Endothelial cell of umbilical vein (primary cell): ENCODE measurements at regions not wholly inside any gene's neighbourhood (a gene's known extent, or its start where the extent isn't known, plus 50 kb on each side); places are given as distances from the start of the nearest gene placed in this dataset.

Experiments
- BruUV-seq: library from RNA; stranded (reverse); fragments of 400-500 nt; replicated peaks from 2 replicates; lab custom pipeline; 2021; lab: Mats Ljungman, UMichigan
- CTCF ChIA-PET: fragments of 300-600, 350-600 bp; sonication (Branson Sonifier 250); formaldehyde crosslinking; loops from one replicate; lab custom pipeline; 2021; ENCODE audit warnings: antibody characterized with exemption, inconsistent platforms; lab: Charles Lee
- POLR2A ChIA-PET: fragments of 300-600, 350-600 bp; sonication (Branson Sonifier 250); formaldehyde crosslinking; loops from one replicate; lab custom pipeline; 2021; ENCODE audit warnings: antibody characterized with exemption, inconsistent platforms; lab: Charles Lee
- DNase-seq: peaks from one replicate; pipeline ENCODE4 v3.0.0-alpha.2; 2011; ENCODE audit warnings: low read depth, low spot score
- FAIRE-seq: peaks from 2 replicates; lab custom pipeline; 2011; peaks lifted over from hg19 to GRCh38; lab: Jason Lieb, UNC
- H2AFZ ChIP-seq: 2 replicates; pipeline ENCODE4 v1.6.0; 2012; ENCODE audit warnings: low read depth, low read length, control low read depth, inconsistent platforms
- H3K27ac ChIP-seq: 2 replicates; pipeline ENCODE4 v1.5.1; 2011; ENCODE audit warnings: low read depth, mild to moderate bottlenecking, control low read depth, low read length, moderate library complexity; ENCODE audit not compliant: insufficient read depth
- H3K27me3 ChIP-seq, 2 experiments: 2 replicates each; pipeline versions ENCODE4 v1.6.0 to v1.6.1; 2011; ENCODE audit warnings: low read length in 2 of 2, mixed read lengths in 1 of 2; ENCODE audit not compliant: control insufficient read depth in 2 of 2, insufficient read depth in 2 of 2
- H3K36me3 ChIP-seq, 2 experiments: 2 replicates in 1 of 2; 3 replicates in 1 of 2; pipeline ENCODE4 v1.5.1; 2011; ENCODE audit warnings: low read length in 2 of 2, mild to moderate bottlenecking in 1 of 2, moderate library complexity in 1 of 2; ENCODE audit not compliant: control insufficient read depth in 2 of 2, insufficient read depth in 2 of 2; ENCODE audit errors: extremely low read depth in 1 of 2
- H3K4me1 ChIP-seq: 3 replicates; pipeline ENCODE4 v1.5.1; 2011; ENCODE audit warnings: mild to moderate bottlenecking, low read length; ENCODE audit not compliant: control insufficient read depth, insufficient read depth; ENCODE audit errors: extremely low read depth
- H3K4me2 ChIP-seq: 2 replicates; pipeline ENCODE4 v1.6.1; 2011; ENCODE audit warnings: low read length, control low read depth, mixed read lengths; ENCODE audit not compliant: insufficient read depth
- H3K4me3 ChIP-seq, 3 experiments: fragments of 200-600 bp in 1 of 3; sonication (generic), shearing (Covaris generic) in 1 of 3; replicated peaks in 1 of 3; 2 replicates each; pipeline ENCODE4 v1.5.1; 2011 to 2016; ENCODE audit warnings: control low read depth in 3 of 3, low read length in 3 of 3, mild to moderate bottlenecking in 2 of 3, inconsistent platforms in 1 of 3, low read depth in 1 of 3, moderate library complexity in 1 of 3; ENCODE audit not compliant: insufficient read depth in 1 of 3
- H3K79me2 ChIP-seq: 2 replicates; pipeline ENCODE4 v1.6.0; 2012; ENCODE audit warnings: low read length, inconsistent platforms; ENCODE audit not compliant: control insufficient read depth, insufficient read depth
- H3K9ac ChIP-seq: replicated peaks from 2 replicates; pipeline ENCODE3; 2011; ENCODE audit warnings: low read length, control low read depth; ENCODE audit not compliant: insufficient read depth; ENCODE audit errors: extremely low read depth
- H3K9me1 ChIP-seq: replicated peaks from 3 replicates; pipeline ENCODE4 v1.6.0; 2011; ENCODE audit warnings: mild to moderate bottlenecking, low read length; ENCODE audit not compliant: control insufficient read depth, insufficient read depth; ENCODE audit errors: extremely low read depth
- H3K9me3 ChIP-seq: replicated peaks from 2 replicates; pipeline ENCODE4 v1.5.1; 2012; ENCODE audit warnings: low read length, inconsistent platforms; ENCODE audit not compliant: control insufficient read depth, insufficient read depth
- H4K20me1 ChIP-seq: replicated peaks from 2 replicates; pipeline ENCODE3; 2011; ENCODE audit warnings: mild to moderate bottlenecking, low read length; ENCODE audit not compliant: control insufficient read depth, insufficient read depth; ENCODE audit errors: extremely low read depth
- CTCF ChIP-seq, 2 donors: IDR thresholded peaks; 1 replicate in 1 of 2; 2 replicates in 1 of 2; pipeline ENCODE4 v1.5.1; 2011; ENCODE audit warnings: low read length in 2 of 2, mild to moderate bottlenecking in 2 of 2, moderate library complexity in 2 of 2, control low read depth in 1 of 2, inconsistent platforms in 1 of 2, low read depth in 1 of 2; ENCODE audit not compliant: insufficient read depth in 1 of 2; ENCODE audit errors: extremely low read depth in 1 of 2
- EZH2 ChIP-seq: IDR thresholded peaks from 2 replicates; pipeline ENCODE4 v1.6.1; 2012; ENCODE audit warnings: borderline replicate concordance, low read depth, mild to moderate bottlenecking, moderate library complexity, low read length, inconsistent platforms; ENCODE audit not compliant: severe bottlenecking
- FOS ChIP-seq: IDR thresholded peaks from 2 replicates; pipeline ENCODE4 v1.6.1; 2011; ENCODE audit warnings: mild to moderate bottlenecking, low read length, moderate library complexity, borderline replicate concordance; ENCODE audit not compliant: insufficient read depth
- GATA2 ChIP-seq: IDR thresholded peaks from 2 replicates; pipeline ENCODE4 v1.7.0; 2011; ENCODE audit warnings: low read depth, mild to moderate bottlenecking, moderate library complexity, mixed read lengths, low read length; ENCODE audit not compliant: insufficient read length, insufficient read depth
- JUN ChIP-seq: IDR thresholded peaks from 2 replicates; pipeline ENCODE4 v1.6.1; 2011; ENCODE audit warnings: borderline replicate concordance, low read depth; ENCODE audit not compliant: insufficient read length, insufficient read depth
- MAX ChIP-seq: IDR thresholded peaks from 2 replicates; pipeline ENCODE4 v1.6.1; 2011; ENCODE audit not compliant: insufficient read depth, insufficient read length
- MYC ChIP-seq: IDR thresholded peaks from one replicate; pipeline ENCODE4 v1.6.1; 2011; ENCODE audit warnings: mild to moderate bottlenecking, low read depth, low read length
- POLR2A ChIP-seq: IDR thresholded peaks from 2 replicates; pipeline ENCODE4 v1.6.1; 2012; ENCODE audit warnings: low read depth, mild to moderate bottlenecking, control low read depth, low read length
- POLR2AphosphoS5 ChIP-seq: IDR thresholded peaks from 2 replicates; pipeline ENCODE4 v1.6.1; 2012; ENCODE audit warnings: low read depth, mild to moderate bottlenecking, control low read depth, low read length, moderate library complexity; ENCODE audit not compliant: insufficient read depth
- dilution Hi-C: fragments of 300-500 bp; cut with MboI; formaldehyde crosslinking; loops from one replicate; pipeline ENCODE4 v1.15.0; 2019; ENCODE audit warnings: low sequenced_read_pairs; ENCODE audit not compliant: extremely low pct_ligation_motif_present
- intact Hi-C: fragments of 100-400 bp; cut with micrococcal nuclease; formaldehyde crosslinking; loops from one replicate; pipeline ENCODE4 v1.10.0; 2022

DNA sequence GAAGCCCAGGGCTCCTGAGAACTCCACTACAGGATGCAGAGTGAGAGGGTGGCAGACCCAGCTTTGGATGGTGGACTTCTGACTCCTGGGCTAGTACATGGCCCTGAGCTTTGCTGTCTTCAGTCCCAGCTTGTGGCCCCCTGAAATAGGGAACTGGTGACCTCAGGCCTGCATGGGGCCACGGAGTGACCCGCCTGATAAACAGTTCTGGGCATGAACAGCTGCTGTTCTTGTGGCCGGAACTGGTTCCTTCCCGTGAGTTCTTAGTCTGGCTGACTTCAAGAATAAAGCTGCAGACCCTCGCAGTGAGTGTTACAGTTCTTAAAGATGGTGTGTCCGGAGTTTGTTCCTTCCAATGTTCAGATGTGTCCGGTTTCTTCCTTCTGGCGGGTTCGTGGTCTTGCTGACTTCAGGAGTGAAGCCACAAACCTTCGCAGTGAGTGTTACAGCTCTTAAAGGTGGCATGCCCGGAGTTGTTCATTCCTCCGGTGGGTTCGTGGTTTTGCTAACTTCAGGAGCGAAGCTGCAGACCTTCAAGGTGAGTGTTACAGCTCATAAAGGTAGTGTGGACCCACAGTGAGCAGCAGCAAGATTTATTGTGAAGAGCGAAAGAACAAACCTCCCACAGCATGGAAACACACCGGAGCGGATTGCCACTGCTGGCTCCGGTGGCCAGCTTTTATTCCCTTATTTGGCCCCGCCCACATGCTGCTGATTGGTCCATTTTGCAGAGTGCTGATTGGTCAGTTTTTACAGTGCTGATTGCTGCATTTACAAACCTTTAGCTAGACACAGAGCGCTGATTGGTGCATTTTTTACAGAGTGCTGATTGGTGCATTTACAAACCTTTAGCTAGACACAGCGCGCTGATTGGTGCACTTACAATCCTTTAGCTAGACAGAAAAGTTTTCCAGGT is 268.0 kb downstream of the ZEB1 start:
- Histone ChIP-seq H3K4me1 (peaks cover 9% of the 10 kb centered on the region), H3K9me3 (no peaks in the 10 kb centered on the region), H3K4me2 (no peak overlapping the region), H3K36me3 (no peaks in the 10 kb centered on the region), H3K9ac (no peak overlapping the region), H3K27ac (no peak overlapping the region), H4K20me1 (no peaks in the 10 kb centered on the region), H3K9me1 (no peaks in the 10 kb centered on the region), H3K79me2 (no peaks in the 10 kb centered on the region), H2AFZ (no peak overlapping the region), H3K4me3 (no peak overlapping the region), H3K27me3 (no peaks in the 10 kb centered on the region)
- TF ChIP-seq GATA2: no peak
- TF ChIP-seq MAX: no peak
- no peak for TF ChIP-seq MYC
- TF ChIP-seq POLR2AphosphoS5: no peak
- no peak for TF ChIP-seq FOS
- TF ChIP-seq CTCF (IDR thresholded peaks at IDR 0.05; ENCODE audit: extremely low read depth in 1 of 2, insufficient read depth in 1 of 2, low read depth in 1 of 2, low read length in 2 of 2): no peak
- TF ChIP-seq EZH2: no peak
- TF ChIP-seq POLR2A: no peak
- no peak for TF ChIP-seq JUN
- no TSS peak for BruUV-seq
- FAIRE-seq: no peak
- DNase-seq: no peak
- POLR2A ChIA-PET: no interaction called here
- dilution Hi-C loops (no loop called here), intact Hi-C loops (no loop called here)
- CTCF ChIA-PET: interaction anchor here (1.3 to 1.4 kb wide), 2 partner anchors 11 to 30 kb away, joined by 3 to 4 read pairs; no protein-coding TSS in a partner anchor
